ENCODE measurements at regions not wholly inside any gene's neighbourhood (a gene's known extent, or its start where the extent isn't known, plus 50 kb on each side); places are given as distances from the start of the nearest gene placed in this dataset.

DNA sequence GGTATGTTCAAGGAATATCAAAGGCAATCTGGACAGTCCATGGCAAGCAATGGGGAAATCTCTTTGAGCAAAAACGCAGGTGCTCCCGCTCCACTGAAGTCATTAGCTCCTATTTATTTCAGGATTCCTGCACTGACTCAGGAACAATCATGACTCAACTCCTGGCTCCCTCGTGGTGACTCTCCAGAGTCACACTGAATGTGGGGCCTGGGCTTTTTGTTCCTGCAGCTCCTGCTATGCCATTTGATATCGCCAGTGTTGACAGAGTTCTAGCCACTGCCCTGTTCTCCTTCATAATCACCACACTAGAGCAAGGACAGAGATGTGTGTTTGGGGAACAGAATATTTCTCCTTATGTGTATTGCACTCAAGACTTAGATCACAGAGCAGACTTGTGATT lies 187.2 kb upstream of the ZNF462 start:
- TF ChIP-seq TCF4 (CRISPR knock-in tag; IDR thresholded peaks at IDR 0.05; ENCODE audit: borderline replicate concordance) (no peak), OSR1 (CRISPR knock-in tag; IDR thresholded peaks at IDR 0.05) (no peak), ZFP3 (CRISPR knock-in tag; IDR thresholded peaks at IDR 0.05) (no peak), RARB (CRISPR knock-in tag; IDR thresholded peaks at IDR 0.05) (no peak), ARNTL (CRISPR knock-in tag; IDR thresholded peaks at IDR 0.05; ENCODE audit: borderline replicate concordance, low read depth) (no peak)
- TF ChIP-seq, protein P1, sequence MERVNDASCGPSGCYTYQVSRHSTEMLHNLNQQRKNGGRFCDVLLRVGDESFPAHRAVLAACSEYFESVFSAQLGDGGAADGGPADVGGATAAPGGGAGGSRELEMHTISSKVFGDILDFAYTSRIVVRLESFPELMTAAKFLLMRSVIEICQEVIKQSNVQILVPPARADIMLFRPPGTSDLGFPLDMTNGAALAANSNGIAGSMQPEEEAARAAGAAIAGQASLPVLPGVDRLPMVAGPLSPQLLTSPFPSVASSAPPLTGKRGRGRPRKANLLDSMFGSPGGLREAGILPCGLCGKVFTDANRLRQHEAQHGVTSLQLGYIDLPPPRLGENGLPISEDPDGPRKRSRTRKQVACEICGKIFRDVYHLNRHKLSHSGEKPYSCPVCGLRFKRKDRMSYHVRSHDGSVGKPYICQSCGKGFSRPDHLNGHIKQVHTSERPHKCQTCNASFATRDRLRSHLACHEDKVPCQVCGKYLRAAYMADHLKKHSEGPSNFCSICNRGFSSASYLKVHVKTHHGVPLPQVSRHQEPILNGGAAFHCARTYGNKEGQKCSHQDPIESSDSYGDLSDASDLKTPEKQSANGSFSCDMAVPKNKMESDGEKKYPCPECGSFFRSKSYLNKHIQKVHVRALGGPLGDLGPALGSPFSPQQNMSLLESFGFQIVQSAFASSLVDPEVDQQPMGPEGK (CRISPR knock-in tag; IDR thresholded peaks at IDR 0.05; ENCODE audit: borderline replicate concordance): no peak
- TF ChIP-seq, protein P2, sequence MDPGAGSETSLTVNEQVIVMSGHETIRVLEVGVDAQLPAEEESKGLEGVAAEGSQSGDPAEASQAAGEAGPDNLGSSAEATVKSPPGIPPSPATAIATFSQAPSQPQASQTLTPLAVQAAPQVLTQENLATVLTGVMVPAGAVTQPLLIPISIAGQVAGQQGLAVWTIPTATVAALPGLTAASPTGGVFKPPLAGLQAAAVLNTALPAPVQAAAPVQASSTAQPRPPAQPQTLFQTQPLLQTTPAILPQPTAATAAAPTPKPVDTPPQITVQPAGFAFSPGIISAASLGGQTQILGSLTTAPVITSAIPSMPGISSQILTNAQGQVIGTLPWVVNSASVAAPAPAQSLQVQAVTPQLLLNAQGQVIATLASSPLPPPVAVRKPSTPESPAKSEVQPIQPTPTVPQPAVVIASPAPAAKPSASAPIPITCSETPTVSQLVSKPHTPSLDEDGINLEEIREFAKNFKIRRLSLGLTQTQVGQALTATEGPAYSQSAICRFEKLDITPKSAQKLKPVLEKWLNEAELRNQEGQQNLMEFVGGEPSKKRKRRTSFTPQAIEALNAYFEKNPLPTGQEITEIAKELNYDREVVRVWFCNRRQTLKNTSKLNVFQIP (CRISPR knock-in tag; IDR thresholded peaks at IDR 0.05; ENCODE audit: borderline replicate concordance, low read depth): no peak
- TF ChIP-seq, protein P3, sequence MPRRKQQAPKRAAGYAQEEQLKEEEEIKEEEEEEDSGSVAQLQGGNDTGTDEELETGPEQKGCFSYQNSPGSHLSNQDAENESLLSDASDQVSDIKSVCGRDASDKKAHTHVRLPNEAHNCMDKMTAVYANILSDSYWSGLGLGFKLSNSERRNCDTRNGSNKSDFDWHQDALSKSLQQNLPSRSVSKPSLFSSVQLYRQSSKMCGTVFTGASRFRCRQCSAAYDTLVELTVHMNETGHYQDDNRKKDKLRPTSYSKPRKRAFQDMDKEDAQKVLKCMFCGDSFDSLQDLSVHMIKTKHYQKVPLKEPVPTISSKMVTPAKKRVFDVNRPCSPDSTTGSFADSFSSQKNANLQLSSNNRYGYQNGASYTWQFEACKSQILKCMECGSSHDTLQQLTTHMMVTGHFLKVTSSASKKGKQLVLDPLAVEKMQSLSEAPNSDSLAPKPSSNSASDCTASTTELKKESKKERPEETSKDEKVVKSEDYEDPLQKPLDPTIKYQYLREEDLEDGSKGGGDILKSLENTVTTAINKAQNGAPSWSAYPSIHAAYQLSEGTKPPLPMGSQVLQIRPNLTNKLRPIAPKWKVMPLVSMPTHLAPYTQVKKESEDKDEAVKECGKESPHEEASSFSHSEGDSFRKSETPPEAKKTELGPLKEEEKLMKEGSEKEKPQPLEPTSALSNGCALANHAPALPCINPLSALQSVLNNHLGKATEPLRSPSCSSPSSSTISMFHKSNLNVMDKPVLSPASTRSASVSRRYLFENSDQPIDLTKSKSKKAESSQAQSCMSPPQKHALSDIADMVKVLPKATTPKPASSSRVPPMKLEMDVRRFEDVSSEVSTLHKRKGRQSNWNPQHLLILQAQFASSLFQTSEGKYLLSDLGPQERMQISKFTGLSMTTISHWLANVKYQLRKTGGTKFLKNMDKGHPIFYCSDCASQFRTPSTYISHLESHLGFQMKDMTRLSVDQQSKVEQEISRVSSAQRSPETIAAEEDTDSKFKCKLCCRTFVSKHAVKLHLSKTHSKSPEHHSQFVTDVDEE (CRISPR knock-in tag; IDR thresholded peaks at IDR 0.05): no peak
